ENCODE measurements at regions not wholly inside any gene's neighbourhood (a gene's known extent, or its start where the extent isn't known, plus 50 kb on each side); places are given as distances from the start of the nearest gene placed in this dataset.
"Not testable (repeated sequence)": the region's sequence is repeated elsewhere in the genome, so short reads cannot be mapped to it uniquely, and the experiment has no call there.

DNA sequence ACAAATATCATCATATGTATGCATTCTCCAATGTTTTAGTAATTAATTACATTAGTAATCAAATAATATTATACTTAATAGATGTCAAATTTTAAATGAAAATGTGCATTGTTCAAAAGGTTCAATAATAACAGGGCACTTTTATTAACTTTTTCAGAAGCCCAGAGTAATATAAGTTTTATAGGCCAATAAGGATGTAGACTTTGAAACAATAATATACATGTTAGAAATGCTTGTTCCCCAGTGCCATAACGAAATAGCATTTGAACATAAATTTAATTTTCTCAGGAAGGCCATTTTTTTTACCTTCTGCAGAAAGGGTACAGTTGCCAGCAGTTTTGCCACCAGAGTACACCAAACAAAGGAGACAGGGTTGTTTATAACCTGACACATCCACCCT lies 1133.9 kb upstream of the LRRTM3 start:
- DNase-seq (ENCODE audit: extremely low spot score, insufficient read length, low read depth) (no peak), FAIRE-seq (no peak)

DNA sequence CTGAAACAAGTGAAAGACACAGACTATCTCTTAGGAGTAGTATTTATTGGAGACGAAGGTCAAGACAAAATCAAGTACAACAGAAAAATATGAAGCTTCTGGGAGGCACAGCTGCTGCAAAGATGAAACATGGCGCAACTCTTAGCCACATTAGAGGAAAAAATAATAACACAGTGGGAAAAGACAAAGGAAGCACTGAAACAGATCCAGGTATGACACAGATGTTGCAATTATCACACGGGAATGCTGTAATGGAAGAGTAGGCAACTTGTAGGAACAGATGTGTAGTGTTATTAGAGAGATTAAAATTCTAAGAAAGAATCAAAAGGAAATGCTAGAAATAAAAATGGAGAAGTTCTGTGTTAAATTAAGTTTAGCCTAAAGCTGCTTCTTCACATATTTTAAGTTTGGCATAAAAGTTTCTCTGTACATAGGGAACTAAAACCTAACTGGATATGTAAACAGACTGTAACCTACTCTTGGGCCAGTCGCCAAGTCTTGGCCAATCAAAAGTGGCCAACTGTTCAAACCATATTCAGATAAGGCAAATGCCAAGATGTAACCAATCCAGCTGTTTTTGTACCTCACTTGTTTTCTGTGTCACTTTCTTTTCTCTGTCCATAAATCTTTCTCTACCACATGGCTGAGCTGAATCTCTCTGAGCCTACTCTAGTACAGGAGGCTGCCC lies 1132.0 kb upstream of the LRRTM3 start:
- no peak for FAIRE-seq
- no peak for DNase-seq (ENCODE audit: extremely low spot score, insufficient read length, low read depth)

DNA sequence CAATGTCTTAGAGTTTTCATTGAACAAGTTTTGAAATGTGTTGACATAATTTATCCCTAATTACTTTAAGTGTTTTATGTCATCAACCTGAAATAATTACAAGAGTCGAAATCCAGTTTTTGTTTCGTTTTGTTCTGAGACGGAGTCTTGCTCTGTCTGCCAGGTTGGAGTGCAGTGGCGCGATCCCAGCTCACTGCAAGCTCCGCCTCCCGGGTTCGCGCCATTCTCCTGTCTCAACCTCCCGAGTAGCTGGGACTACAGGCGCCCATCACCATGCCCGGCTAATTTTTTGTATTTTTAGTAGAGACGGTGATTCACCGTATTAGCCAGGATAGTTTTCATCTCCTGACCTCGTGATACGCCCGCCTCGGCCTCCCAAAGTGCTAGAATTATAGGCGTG lies 1131.0 kb upstream of the LRRTM3 start:
- FAIRE-seq; DNase-seq (ENCODE audit: extremely low spot score, insufficient read length, low read depth): not testable (repeated sequence)

DNA sequence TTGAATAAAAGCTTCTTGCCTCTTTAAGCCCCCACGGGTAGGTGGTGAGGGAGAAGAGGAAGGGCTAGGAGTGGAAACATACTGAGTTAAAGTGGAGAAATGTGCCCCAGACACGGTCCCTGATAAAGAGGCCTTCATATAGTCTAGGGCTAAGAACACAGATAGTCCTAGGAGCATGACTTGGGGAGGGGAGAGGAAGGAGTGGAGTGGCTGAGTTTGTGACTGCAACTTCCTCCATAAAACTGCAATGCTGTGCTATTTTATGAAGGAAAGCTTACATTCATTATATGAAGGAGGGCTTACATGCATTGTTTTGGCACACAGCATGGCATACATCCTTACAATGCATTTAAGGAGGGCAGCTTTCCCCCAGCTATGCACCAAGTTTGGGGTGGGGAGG lies 1129.4 kb upstream of the LRRTM3 start:
- FAIRE-seq (no peak), DNase-seq (ENCODE audit: extremely low spot score, insufficient read length, low read depth) (no peak)

DNA sequence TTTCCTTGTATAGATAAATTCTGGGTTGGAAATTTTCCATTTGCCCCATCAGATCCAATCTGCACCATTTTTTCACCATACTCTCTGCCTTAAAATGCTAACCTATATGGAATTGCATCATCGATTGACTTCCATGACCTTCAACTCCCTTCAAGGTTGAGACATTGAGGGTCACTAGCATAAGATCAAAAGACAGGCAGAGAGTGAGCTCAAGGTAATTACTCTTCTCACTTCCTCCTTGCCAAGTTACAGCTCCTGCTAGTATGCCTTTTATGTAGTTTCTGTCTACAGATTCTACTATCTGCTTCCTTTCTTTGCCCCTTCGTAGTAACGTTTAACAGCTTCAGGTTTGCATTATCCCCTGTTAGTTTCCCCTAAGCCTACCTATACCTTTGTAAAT lies 1127.7 kb upstream of the LRRTM3 start:
- no peak for DNase-seq (ENCODE audit: extremely low spot score, insufficient read length, low read depth)
- FAIRE-seq = no peak

DNA sequence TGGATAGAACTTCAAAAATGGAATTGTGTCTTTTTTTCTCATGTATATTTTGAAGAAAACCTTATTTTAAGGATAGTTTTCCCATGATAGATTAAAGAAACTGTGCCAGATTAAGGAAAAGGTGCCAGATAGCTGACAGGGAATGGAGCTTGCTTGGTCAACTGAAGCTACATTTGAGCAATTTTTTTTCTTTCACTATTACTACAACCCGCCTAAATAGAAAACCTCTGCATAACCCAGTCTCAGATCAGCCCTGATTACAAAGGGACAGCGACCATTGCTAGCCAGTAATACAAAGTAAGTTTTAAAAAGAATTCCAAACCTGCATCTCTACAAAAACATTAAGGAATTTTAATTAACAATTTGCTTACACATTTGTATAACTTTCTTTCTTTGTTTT lies 1123.4 kb upstream of the LRRTM3 start:
- DNase-seq (ENCODE audit: extremely low spot score, insufficient read length, low read depth) = no peak
- no peak for FAIRE-seq

DNA sequence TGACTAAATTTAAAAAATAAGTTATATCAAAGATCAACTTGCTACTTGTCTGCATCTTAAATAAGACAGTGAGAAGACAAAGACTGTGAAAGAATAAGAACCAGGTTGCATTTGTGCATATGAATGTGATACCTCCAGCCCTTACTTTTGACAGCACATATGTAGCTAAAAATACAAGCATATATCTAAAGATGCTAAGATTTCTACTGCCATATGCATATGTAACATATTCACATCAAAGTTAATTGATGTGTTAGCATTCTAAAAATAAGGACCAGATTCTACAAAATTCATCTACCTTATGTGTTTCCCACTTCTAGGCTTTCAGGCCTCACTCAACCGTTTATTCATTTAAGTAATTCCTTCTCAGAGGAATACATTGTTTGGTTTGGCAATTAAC lies 1120.3 kb upstream of the LRRTM3 start:
- FAIRE-seq (no peak), DNase-seq (ENCODE audit: extremely low spot score, insufficient read length, low read depth) (no peak)

DNA sequence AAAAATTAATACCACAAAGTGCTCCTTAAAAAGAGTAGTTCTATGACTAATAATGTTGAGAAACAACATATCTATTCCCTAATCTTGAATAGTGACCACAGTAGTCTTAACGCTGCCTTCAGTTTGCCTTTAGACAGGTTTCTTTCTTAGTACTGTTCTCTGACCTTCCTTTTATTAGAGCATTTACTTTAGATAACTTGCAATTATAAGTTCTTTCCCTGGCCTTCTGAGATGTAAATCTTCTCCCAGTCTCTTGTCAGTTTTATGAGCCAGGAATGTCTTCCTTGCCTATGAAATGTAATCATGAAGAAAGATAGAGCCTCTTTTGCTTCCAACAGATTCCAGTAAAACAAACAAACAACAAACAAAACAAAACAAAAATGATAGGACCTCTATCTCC lies 1119.8 kb upstream of the LRRTM3 start:
- no peak for FAIRE-seq
- no peak for DNase-seq (ENCODE audit: extremely low spot score, insufficient read length, low read depth)

DNA sequence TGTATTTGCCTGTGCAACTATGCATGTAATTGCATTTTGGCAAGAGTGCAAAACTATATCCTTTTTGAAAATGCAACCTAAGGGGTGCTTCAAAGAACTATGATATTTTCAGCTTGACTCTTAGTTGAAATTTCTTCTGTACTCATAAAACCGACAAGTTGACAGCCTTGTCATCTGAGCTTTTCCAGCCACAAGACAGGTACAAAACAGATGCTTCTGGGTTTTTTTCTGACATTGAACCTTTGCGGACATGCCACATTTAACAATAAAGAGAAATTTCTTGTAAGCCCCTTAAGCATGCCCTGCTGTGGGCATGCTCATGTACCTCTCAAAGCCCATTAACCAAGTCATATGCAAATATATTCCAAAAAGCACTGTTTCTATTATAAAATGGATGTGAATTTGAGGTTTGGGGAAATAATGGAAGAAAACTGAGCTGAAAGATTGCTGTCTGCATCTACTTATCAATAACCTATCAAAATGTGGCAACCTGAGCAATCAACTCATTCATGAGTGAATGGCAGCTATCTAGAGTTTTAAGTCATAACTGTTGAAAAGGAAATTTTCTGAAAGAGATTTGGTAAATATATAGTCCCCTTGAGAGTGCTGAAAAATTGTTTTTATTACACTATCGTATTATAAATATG lies 1117.0 kb upstream of the LRRTM3 start:
- no peak for FAIRE-seq
- DNase-seq (ENCODE audit: extremely low spot score, insufficient read length, low read depth) = no peak

DNA sequence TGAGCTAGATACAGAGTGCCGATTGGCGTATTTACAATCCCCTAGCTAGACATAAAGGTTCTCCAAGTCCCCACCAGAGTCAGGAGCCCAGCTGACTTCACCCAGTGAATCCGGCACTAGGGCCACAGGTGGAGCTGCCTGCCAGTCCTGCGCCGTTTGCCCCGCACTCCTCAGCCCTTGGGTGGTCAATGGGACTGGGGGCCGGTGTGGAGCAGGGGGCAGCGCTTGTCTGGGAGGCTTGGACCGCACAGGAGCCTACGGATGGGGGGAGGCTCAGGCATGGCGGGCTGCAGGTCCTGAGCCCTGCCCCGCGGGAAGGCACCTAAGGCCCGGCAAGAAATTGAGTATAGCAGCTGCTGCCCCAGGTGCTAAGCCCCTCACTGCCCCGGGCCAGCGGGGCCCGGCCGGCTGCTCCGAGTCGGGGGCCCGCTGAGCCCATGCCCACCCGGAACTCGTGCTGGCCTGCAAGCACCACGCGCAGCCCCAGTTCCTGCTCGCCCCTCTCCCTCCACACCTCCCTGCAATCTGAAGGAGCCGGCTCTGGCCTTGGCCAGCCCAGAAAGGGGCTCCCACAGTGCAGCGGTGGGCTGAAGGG lies 1113.8 kb upstream of the LRRTM3 start:
- no peak for FAIRE-seq
- no peak for DNase-seq (ENCODE audit: extremely low spot score, insufficient read length, low read depth)

DNA sequence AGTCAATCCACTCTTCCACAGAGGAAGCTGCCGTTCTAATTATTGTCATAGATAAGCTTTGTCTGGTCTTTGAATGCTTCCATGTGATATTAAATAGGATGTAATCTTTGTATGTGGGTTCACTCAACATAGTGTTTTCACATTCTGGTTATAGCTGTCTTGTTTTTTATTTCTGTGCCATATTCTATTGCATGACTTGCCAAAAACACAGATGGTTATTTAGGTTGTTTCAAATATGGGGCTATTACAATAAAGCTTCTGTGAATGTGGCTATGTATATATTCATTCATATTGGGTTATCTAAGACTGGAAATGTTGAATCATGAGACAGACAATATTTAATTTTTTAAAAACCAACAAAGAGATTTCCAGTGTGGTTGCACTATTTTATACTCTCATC lies 1109.3 kb upstream of the LRRTM3 start:
- FAIRE-seq (no peak), DNase-seq (ENCODE audit: extremely low spot score, insufficient read length, low read depth) (no peak)

DNA sequence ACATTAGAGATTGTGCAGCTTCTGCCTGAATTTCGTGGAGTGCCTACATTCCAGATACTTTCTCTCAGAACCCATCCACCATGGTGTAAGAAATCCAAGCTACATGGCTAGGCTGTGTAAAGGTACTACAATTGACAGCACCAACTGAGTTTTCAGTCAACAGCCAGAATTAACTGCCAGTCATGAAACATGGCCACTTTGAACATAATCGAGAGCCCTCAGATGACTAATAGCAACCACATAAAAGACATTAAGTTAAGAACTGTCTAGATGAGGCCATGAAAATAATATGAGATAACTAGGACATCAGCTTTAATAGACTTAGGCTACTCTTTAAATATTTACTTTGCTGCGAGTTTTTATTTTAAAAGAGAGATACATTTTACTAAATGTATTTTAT lies 1106.8 kb upstream of the LRRTM3 start:
- FAIRE-seq (no peak), DNase-seq (ENCODE audit: extremely low spot score, insufficient read length, low read depth) (no peak)

DNA sequence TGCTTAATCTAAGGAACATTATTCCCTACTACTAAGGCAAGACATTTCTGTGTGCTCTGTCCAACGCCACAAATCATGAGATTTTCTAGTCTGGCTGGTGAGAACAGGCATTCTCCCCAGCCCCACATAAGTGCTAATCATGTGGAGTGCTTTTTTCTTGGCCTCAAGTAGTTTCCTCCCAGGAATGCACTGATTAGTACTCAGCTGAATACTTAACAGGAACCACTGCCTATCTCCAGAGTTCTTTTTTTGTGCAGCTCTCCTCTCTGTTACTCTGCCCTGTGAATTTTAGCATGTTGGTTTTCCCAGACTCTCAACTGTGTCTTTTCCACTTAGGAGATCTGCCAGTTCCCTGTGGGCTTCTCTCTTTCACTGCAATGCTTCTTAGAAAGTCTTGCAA lies 1098.5 kb upstream of the LRRTM3 start:
- no peak for FAIRE-seq
- no peak for DNase-seq (ENCODE audit: extremely low spot score, insufficient read length, low read depth)

DNA sequence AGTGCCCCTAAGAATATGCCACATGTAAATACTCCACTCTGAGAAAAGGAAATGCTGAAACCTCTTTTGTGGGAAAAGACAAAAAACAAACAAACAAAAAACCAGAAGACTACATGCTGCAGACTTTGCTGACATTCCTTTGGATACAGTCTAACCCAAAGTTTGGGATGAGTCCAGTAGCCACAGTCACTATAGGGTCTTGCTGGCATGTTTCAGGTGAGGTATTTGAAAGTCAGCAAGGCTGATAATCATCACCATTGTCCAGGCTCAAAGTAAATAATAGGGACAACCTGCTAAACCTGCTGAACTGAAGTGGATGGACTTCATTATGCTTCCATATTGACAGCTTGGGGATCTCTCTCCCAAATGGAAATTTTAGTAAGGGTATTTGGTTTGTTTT lies 1087.0 kb upstream of the LRRTM3 start:
- DNase-seq (ENCODE audit: extremely low spot score, insufficient read length, low read depth) (no peak), FAIRE-seq (no peak)

DNA sequence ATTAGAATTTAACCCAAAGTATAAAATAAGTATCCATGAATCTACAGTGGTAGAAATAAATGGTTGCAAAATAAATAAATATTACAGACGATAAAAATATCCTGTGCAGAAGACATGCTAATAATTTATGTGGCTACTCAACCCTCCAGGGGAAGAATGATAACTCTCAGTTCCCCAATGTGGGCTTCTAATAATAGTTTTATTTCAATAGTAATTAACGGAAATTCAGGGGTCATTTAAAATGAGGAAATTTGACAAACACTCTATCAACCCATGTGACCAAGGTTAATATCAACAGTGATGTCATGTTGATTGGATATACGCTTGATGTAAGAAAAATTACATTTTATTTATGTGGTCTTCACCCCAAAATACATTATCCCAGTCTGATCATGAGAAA lies 1082.6 kb upstream of the LRRTM3 start:
- FAIRE-seq (no peak), DNase-seq (ENCODE audit: extremely low spot score, insufficient read length, low read depth) (no peak)

DNA sequence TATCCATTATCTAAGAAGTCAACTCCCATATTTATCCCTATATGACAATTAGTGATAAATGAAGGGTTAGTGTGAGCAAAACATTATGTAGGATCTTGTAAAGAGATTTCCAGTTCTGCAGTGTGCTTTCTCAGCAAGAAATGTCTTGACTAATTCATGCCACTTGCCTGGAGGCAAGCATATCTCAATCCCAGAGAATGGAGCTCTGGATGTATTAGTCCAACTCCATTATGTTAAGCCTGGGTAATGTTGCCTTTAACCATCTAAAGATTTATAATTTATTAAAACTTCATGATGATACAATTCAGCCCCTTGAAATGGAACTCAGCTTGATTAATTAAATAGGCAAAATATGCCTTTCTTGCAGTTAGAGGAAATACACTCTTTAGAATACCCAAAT lies 1079.9 kb upstream of the LRRTM3 start:
- no peak for DNase-seq (ENCODE audit: extremely low spot score, insufficient read length, low read depth)
- FAIRE-seq = no peak

DNA sequence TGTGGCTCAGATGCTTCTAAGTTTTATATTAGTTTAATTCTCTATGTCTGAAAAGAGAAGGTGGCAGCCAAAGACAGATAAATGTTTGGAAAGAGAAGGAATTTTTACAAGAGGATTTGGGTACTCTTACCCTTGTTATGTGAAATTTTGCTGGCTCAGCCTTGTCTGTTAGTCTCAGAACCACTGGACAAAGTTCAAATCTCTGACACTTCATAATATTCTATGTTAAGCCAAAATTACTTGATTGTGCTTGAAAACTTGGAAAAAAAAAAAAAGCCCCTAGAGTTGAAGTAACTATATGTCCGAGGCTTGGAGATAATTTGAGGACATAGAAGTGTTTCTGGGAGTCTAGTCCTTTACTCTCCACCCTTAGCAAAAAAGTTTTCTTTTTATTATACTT lies 1079.3 kb upstream of the LRRTM3 start:
- FAIRE-seq (no peak), DNase-seq (ENCODE audit: extremely low spot score, insufficient read length, low read depth) (no peak)

DNA sequence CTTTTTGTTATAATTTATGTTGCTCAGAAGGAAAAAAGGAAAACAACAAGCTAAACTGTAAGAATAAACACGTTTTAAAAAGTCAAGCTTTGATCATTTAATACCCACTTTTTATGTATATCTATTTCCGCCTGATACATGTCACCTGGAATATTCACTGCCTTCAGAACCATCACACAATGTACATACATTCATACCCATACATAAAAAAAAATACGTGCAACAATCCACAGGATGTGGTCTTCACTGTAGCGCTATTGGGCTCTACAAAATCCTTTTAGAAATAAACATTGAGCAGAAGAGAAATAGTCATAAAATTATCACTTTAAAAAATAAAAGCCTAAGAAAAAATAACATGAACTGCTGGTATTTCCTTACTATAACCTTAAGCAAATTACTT lies 1078.9 kb upstream of the LRRTM3 start:
- no peak for DNase-seq (ENCODE audit: extremely low spot score, insufficient read length, low read depth)
- no peak for FAIRE-seq

DNA sequence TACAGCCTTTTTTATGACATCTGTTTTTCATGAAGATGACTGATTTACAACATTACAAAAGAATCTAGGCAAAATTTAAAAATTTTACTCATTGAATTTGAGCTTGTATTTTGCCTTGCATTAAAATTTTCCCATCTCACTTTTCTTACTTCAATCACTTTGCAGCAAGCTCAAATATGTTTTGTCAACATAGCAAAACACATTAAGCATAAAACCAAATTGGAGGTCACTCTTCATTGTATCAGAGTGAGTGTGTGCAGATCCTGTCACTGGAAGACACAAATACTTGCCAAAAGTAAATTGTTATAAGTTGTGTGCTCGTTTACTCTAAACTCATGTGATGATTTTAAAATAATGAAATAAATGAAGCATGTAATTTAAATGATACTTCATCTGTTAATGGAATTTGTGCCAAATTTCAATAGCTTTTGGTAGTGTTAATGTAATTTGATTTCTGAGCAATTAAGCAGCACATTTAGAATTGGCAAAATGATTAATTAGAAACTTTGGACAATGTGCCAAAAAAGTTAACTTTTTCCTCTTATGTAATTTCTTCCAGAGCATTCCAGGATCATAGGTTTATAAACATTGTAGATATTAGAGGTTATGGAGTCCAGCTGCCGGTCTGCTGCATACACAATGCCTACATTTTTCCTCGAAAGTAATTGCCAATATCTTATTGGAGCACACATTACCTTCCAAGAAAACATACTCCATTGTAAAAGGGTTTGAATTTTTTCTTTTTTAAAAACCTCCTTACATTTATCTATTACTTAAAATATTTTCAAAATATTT lies 1078.2 kb upstream of the LRRTM3 start:
- DNase-seq (ENCODE audit: extremely low spot score, insufficient read length, low read depth) (no peak), FAIRE-seq (no peak)

DNA sequence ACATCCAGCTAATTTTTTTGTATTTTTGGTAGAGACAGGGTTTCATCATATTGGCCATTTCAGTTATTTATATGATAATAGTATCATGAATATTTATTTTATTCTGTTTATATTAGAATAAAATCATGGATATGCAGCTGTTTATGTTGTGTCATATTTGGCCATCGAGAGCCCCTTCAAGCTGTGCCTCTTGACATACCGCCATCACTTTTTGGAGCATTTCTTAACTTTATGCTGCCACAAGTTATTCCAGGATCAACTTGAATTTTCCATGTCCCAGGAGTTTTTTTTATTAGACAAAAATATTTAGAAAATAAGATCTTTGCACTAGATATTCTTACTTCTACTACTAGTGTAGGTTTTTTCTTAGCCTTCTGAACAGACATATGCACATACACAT lies 1067.0 kb upstream of the LRRTM3 start:
- FAIRE-seq = no peak
- DNase-seq (ENCODE audit: extremely low spot score, insufficient read length, low read depth) = no peak

DNA sequence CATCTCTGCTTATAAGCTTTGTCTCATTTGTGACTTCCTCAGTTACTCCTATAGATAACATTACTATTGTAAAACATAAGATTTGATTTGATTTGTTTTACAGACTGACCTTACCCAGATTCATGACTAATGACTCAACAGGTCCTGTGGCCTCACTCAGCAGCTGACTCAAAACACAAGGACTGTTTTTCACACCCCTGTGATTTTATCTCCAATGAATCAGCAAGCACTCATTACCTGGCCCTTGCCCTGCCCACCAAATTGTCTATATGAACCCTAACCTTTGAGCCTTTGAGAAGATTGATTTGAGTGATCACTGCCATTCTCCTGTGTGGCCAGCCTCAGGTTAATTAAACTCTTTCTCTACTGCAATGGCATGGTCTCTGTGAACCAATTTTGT lies 1064.6 kb upstream of the LRRTM3 start:
- DNase-seq (ENCODE audit: extremely low spot score, insufficient read length, low read depth) = no peak
- no peak for FAIRE-seq
